Right atrium auricular region (tissue), 2 donors: ENCODE measurements at regions not wholly inside any gene's neighbourhood (a gene's known extent, or its start where the extent isn't known, plus 50 kb on each side); places are given as distances from the start of the nearest gene placed in this dataset.

ENCODE experiments used
- DNase-seq: peaks from one replicate; pipeline ENCODE4 v3.0.0-alpha.2; 2019; ENCODE audit warnings: low spot score
- H3K27ac ChIP-seq, 2 donors: fragments of 200-600 bp; sonication (generic); 1 replicate in 1 of 2; 2 replicates in 1 of 2; pipeline ENCODE4 v1.5.1; 2016 to 2019
- H3K27me3 ChIP-seq, 2 donors: fragments of 200-600 bp; sonication (generic); one replicate each; pipeline versions ENCODE4 v1.5.1 to v1.6.0; 2017 to 2019
- H3K36me3 ChIP-seq: fragments of 200-600 bp; sonication (generic); one replicate; pipeline ENCODE4 v1.5.1; 2016
- H3K4me1 ChIP-seq, 2 donors: fragments of 200-600 bp; sonication (generic); one replicate each; pipeline versions ENCODE4 v1.5.1 to v1.6.0; 2017 to 2019
- H3K4me3 ChIP-seq, 2 donors: fragments of 200-600 bp; sonication (generic); 1 replicate in 1 of 2; 2 replicates in 1 of 2; pipeline ENCODE4 v1.5.1; 2017 to 2019; ENCODE audit warnings: mild to moderate bottlenecking in 1 of 2, moderate library complexity in 1 of 2
- H3K9me3 ChIP-seq, 2 donors: fragments of 200-600 bp; sonication (generic); one replicate each; pipeline ENCODE4 v1.5.1; 2019
- TF ChIP-seq, protein P1 (sequence below), 2 donors: fragments of 200-600 bp; sonication (generic); IDR thresholded peaks; one replicate each; pipeline ENCODE4 v1.5.1; 2019; ENCODE audit warnings: antibody characterized with exemption in 2 of 2

DNA sequence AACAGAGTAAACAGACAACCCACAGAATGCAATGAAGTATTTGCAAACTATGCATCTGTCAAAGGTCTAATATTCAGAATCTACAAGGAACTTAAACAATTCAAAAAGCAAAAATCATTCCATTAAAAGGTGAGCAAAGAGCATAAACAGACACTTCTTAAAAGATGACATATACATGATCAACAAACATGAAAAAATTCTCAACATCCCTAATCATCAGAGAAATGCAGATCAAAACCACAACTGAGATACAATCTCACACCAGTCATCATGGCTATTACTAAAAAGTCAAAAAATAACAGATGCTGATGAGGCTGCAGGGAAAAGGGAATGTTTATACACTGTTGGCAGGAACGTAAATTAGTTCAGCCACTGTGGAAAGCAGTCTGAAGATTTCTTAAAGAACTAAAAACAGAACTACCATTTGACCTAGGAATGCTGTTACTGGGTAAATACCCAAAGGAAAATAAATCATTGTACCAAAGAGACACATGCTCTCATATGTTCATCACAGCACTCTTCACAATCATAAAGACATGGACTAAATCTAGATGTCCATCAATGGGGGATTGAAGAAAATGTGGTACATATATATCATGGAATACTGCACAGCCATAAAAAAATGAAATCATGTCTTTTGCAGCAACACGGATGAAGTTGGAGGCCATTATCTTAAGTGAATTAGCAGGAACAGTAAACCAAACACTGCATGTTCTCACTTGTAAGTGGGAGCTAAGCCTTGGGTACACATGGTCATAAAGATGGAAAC is 393.3 kb upstream of the CBLB start:
- H3K9me3 ChIP-seq = no peaks in the 10 kb centered on the region
- DNase-seq = no peak

DNA sequence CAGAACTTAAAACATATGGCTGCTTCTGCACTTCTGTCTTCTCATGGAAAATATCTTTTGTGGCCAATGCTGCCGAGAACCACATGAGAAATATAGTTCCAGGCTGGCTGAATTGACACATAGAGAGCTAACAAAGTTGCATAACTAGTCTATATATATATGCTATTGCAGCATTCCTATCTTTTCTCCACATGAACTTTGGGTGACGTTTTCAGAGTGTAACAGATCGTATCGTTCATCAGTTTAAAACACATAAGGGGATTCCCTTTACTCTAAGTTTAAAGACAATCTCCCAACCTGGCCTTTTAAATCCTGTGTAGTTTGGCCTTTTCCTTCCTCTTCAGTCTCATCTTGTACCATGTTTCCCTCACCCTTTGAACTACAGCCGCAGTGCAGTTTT is 394.2 kb upstream of the CBLB start:
- TF ChIP-seq, protein P1, sequence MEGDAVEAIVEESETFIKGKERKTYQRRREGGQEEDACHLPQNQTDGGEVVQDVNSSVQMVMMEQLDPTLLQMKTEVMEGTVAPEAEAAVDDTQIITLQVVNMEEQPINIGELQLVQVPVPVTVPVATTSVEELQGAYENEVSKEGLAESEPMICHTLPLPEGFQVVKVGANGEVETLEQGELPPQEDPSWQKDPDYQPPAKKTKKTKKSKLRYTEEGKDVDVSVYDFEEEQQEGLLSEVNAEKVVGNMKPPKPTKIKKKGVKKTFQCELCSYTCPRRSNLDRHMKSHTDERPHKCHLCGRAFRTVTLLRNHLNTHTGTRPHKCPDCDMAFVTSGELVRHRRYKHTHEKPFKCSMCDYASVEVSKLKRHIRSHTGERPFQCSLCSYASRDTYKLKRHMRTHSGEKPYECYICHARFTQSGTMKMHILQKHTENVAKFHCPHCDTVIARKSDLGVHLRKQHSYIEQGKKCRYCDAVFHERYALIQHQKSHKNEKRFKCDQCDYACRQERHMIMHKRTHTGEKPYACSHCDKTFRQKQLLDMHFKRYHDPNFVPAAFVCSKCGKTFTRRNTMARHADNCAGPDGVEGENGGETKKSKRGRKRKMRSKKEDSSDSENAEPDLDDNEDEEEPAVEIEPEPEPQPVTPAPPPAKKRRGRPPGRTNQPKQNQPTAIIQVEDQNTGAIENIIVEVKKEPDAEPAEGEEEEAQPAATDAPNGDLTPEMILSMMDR (IDR thresholded peaks at IDR 0.05) = no peak
- Histone ChIP-seq H3K27ac (no peak overlapping the region), H3K4me1 (no peaks in the 10 kb centered on the region), H3K9me3 (no peaks in the 10 kb centered on the region), H3K27me3 (no peaks in the 10 kb centered on the region), H3K36me3 (no peaks in the 10 kb centered on the region), H3K4me3 (no peak overlapping the region)
- DNase-seq = no peak

More for the DNA sequence above, 393.3 kb upstream of the CBLB start:
- Histone ChIP-seq H3K27me3 (no peaks in the 10 kb centered on the region), H3K4me1 (no peaks in the 10 kb centered on the region), H3K4me3 (no peak overlapping the region), H3K27ac (no peak overlapping the region), H3K36me3 (no peaks in the 10 kb centered on the region)
- TF ChIP-seq, protein P1 (IDR thresholded peaks at IDR 0.05) = no peak

DNA sequence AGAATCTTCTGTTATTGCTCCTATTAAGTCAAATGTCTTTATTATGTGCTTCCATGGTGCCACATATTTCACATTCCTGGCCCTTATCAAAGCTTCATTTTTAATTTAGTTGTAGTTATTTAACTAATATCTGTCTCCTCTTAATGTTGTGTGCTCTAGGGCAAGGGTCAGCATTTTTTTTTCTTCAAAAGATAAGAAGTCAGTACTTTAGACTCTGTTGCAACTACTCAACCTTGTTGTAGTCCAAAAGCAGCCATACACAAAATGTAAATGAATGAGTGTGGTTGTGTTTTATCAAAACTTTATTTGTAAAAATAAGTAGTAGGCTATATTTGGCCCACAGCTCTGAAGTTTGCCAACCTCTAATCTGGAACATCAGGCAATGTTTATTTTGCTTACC is 394.7 kb upstream of the CBLB start:
- Histone ChIP-seq H3K27me3 (no peaks in the 10 kb centered on the region), H3K27ac (no peak overlapping the region), H3K9me3 (no peaks in the 10 kb centered on the region), H3K4me1 (no peaks in the 10 kb centered on the region), H3K4me3 (no peak overlapping the region), H3K36me3 (no peaks in the 10 kb centered on the region)
- TF ChIP-seq, protein P1 (IDR thresholded peaks at IDR 0.05) = no peak
- no peak for DNase-seq

DNA sequence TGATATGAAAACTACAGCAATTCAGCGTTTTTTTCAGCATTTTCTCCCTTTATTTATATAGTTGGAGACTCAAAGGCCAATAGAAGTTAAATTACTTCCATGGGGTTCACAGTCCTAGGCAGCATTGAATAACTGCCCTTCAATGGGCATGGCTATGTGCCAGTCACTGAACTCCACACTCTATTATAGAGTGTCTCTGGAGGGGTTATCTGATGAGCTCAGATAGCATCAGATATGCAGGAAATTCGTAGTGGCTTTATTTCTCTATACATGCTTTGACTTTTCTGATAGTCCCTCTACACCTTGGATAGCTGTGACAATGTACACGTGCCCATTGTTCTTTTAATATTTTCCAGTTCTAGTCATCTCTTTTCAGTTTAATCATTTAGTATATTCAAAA is 396.9 kb upstream of the CBLB start:
- Histone ChIP-seq H3K9me3 (no peaks in the 10 kb centered on the region), H3K27me3 (no peaks in the 10 kb centered on the region), H3K36me3 (no peaks in the 10 kb centered on the region), H3K4me1 (no peaks in the 10 kb centered on the region), H3K27ac (no peak overlapping the region), H3K4me3 (no peak overlapping the region)
- TF ChIP-seq, protein P1 (IDR thresholded peaks at IDR 0.05) = no peak
- no peak for DNase-seq

DNA sequence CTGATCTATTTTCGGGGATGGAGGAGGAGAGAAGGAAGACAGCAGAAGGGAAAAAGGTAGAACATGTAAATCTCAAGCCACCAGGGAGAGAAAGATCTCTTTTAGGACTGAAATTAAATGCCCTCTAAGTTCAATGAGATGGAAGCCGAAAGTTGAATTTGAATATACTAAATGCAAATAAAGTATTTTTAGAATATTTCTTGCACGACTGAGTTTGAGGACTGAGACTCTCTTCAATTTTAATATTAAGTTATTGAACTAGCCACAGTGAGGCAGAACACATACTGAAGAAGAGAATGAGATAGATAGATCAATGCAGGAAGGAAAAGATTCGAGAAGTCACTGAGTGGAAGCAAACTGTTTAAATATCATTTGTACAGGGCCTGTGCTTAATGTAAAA is 399.9 kb upstream of the CBLB start:
- TF ChIP-seq, protein P1 (IDR thresholded peaks at IDR 0.05) = no peak
- Histone ChIP-seq H3K9me3 (no peaks in the 10 kb centered on the region), H3K27ac (no peak overlapping the region), H3K4me3 (no peak overlapping the region), H3K27me3 (no peaks in the 10 kb centered on the region), H3K4me1 (no peaks in the 10 kb centered on the region), H3K36me3 (no peaks in the 10 kb centered on the region)
- DNase-seq = no peak

DNA sequence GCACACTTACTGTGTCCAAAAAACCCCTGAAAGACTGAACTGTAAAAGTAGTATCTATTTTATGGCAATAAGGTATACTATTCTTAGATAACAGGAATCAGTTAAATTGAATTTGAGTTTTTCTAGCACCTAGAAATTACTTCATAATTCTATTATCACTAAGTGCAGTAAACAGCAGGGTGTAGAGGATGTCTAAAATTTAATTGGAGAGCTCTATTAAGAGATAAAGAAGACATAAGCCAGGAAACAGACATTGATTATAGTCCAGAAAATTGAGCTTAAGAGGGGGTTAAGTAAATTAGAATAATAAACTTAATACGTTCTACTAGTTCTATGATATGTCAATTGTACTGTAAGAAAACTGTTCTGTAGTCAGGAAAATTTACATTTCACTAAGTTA is 403.5 kb upstream of the CBLB start:
- no peak for DNase-seq
- H3K27ac ChIP-seq = no peak overlapping the region
- no peaks in the 10 kb centered on the region for H3K9me3 ChIP-seq
- TF ChIP-seq, protein P1 (IDR thresholded peaks at IDR 0.05) = no peak
- H3K4me3 ChIP-seq = no peak overlapping the region
- H3K4me1 ChIP-seq = no peaks in the 10 kb centered on the region
- H3K36me3 ChIP-seq = no peaks in the 10 kb centered on the region
- H3K27me3 ChIP-seq = no peaks in the 10 kb centered on the region
